Muscle layer of colon (tissue), 2 donors: ENCODE measurements at regions not wholly inside any gene's neighbourhood (a gene's known extent, or its start where the extent isn't known, plus 50 kb on each side); places are given as distances from the start of the nearest gene placed in this dataset.
A peak's percentile ranks its signal among the peaks of the same experiment; 100 is the strongest.

Experiments used
- H3K27ac ChIP-seq: one replicate; pipeline ENCODE4 v1.7.0; 2013; ENCODE audit warnings: low read depth, mild to moderate bottlenecking, low read length, moderate library complexity
- H3K27me3 ChIP-seq, 2 donors: one replicate each; pipeline ENCODE4 v1.7.0; 2013; ENCODE audit warnings: low read length in 2 of 2, mild to moderate bottlenecking in 2 of 2; ENCODE audit not compliant: insufficient read depth in 2 of 2, control insufficient read depth in 1 of 2
- H3K36me3 ChIP-seq: one replicate; pipeline ENCODE4 v1.7.0; 2013; ENCODE audit warnings: mild to moderate bottlenecking, low read length; ENCODE audit not compliant: insufficient read depth
- H3K4me1 ChIP-seq: one replicate; pipeline ENCODE4 v1.7.0; 2013; ENCODE audit warnings: mild to moderate bottlenecking, low read length; ENCODE audit not compliant: insufficient read depth
- H3K4me3 ChIP-seq, 2 donors: one replicate each; pipeline ENCODE4 v1.7.0; 2013; ENCODE audit warnings: low read length in 2 of 2, low read depth in 1 of 2, mild to moderate bottlenecking in 1 of 2, moderate library complexity in 1 of 2
- H3K9ac ChIP-seq: one replicate; pipeline ENCODE4 v1.7.0; 2013; ENCODE audit warnings: low read length
- H3K9me3 ChIP-seq: one replicate; pipeline ENCODE4 v1.7.0; 2013; ENCODE audit warnings: mild to moderate bottlenecking, low read length
- donor health status: abdominal sarcoma.
- donor health status: Adenocarcinoma of cecum.

DNA sequence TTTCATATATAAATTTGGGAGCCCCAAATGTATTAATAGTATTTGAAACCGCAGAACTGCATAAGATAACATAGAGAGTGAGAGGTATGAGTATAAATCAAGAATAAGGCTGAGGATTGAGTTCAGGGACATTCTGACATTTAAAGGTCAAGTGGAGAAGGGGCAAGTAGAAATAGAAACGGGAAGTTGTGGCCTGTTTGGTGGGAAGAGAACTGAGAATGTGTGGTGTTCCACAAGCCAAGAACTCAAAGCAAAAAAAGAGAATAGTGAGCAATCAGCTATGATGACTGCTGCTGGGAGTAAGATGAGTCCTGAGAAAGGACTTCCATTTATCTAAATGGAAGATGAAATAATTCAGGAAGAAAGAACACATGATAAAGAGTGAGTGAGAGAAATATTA lies 418.4 kb downstream of the CD109 start:
- H3K36me3 ChIP-seq, result no peaks in the 10 kb centered on the region
- H3K4me3 ChIP-seq, result no peak overlapping the region
- no peaks in the 10 kb centered on the region for H3K9me3 ChIP-seq
- no peaks in the 10 kb centered on the region for H3K27me3 ChIP-seq
- H3K27ac ChIP-seq, result no peak overlapping the region
- H3K9ac ChIP-seq, result no peak overlapping the region
- H3K4me1 ChIP-seq, result no peaks in the 10 kb centered on the region

DNA sequence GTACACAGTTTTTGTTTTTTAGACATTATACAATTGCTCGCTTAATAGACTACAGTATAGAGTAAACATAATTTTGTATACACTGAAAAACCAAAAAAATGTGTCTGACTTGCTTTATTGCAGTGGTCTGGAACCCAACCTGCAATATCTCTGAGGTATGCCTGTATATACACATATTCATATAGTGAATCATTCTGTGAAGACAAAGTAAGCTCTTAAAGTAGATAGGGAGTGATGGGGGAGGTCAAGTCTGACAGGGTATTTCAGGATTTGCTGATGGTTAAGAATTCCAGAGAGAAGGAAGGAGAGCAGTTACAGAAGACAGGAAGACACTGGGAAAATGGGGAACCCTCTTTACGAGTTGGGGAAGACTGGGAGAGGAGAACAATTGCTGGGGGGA lies 417.9 kb downstream of the CD109 start:
- Histone ChIP-seq H3K4me1 (no peaks in the 10 kb centered on the region), H3K27ac (no peak overlapping the region)

DNA sequence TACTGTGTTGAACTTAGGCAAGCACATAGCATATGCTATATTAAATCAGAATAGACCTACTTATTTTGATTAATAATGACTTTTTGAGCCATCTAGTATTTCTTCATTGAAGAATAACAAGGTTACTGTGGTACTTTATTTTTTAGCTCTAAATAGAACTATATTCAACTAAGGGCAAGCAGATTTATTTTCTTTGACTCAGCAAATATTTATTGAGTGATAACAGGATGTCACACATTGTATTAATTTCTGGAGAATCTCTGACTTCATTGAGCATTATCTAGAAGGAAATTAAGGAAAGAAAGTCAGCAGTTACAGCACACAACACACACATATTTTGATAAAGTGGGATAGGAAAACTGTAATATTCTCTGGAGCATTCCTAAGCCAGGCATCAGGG lies 407.4 kb downstream of the CD109 start:
- Histone ChIP-seq H3K4me3 (no peak overlapping the region), H3K27me3 (no peaks in the 10 kb centered on the region), H3K36me3 (no peaks in the 10 kb centered on the region), H3K9ac (no peak overlapping the region), H3K9me3 (no peaks in the 10 kb centered on the region), H3K4me1 (no peaks in the 10 kb centered on the region), H3K27ac (no peak overlapping the region)

More for the DNA sequence above, 417.9 kb downstream of the CD109 start:
- Histone ChIP-seq H3K36me3 (no peaks in the 10 kb centered on the region), H3K9me3 (no peaks in the 10 kb centered on the region), H3K9ac (no peak overlapping the region), H3K4me3 (no peak overlapping the region), H3K27me3 (no peaks in the 10 kb centered on the region)

DNA sequence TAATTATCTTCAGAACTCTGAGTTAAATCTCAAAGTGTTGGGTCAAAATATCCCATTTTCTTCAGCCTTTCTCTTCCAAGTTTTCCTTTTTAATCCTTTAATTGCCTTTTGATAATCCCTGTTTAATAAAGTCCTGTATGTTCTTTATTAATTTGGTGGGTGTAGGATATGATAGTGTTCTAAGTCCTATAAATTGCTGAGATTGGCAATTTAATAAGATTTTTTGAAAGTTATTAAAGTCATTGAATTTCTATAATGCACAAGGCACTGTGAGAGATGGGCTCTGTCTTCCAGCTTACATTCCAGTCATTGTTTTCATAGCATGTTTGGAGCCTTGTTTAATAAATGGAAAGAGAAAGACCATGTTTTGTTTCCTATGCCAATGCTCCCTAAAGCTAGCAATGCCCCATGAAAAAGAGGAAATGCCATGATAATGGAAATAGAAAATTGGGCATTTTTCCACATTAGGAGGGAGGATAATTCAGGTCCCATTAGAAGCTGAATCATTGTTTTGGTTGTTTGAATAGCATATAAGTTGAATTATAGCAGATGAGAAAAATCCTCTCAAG lies 404.8 kb downstream of the CD109 start:
- Histone ChIP-seq H3K36me3 (no peaks in the 10 kb centered on the region), H3K9me3 (no peaks in the 10 kb centered on the region), H3K4me1 (no peaks in the 10 kb centered on the region), H3K27me3 (no peaks in the 10 kb centered on the region), H3K4me3 (no peak overlapping the region), H3K27ac (no peak overlapping the region), H3K9ac (no peak overlapping the region)

DNA sequence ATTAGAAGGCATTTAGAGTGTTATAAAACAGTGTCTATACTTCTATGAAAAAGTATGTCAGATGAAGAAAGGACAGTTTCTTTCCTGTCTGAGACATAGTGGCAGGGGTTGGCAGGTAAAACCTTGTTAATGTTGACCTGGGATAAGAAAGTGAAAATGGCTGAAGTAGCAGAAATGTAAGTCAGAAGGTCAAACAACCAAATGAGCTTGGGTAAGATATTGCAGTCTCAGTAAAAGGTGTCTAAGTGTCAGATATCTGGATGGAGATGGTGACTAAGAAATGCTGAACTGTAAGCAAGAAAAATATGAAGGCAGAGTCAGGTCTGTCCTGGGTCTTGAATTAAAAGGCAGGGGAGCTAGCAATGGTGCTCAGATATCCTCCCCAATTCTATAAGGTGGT lies 400.3 kb downstream of the CD109 start:
- Histone ChIP-seq H3K4me3 (no peak overlapping the region), H3K36me3 (no peaks in the 10 kb centered on the region), H3K4me1 (peaks cover 7% of the 10 kb centered on the region), H3K9ac (no peak overlapping the region), H3K9me3 (no peaks in the 10 kb centered on the region), H3K27me3 (no peaks in the 10 kb centered on the region), H3K27ac (no peak overlapping the region)

DNA sequence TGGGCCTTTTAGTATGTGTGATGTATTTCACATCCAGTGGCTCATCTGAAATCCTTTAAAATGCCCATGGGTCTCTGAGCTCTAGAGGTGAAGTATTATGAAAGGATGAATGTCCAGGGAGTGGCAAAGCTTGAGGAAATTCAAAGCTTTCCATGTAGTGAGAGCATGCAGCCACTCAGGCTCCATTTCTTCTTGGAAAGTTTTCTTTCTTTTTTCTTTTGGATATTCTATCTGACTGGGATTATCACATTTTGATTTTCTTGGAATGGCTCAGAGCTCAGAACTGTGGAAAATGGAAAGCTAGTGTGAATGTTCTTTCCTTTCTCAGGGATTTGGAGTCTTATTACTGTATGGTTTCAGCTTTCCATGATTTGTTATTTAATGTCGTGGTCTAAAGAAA lies 397.4 kb downstream of the CD109 start:
- Histone ChIP-seq H3K4me3 (no peak overlapping the region), H3K4me1 (peaks cover 13% of the 10 kb centered on the region), H3K9ac (no peak overlapping the region)

DNA sequence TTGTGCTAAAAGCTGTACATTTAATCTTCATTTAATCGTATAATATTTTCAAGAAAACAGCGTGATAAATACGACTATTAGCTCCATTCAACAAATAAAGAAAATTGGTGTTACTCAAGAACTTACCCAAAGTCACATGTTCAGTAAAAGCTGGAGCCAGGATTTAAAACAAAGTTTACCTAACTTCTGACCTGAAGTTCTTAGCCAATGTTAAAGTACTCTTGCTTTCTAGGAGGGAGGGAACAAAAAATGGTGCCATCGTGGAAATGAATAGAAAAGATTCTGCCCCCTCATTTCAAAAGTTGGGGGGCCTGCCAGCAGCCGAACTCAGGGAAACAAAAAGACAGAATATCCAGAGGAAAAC lies 395.8 kb downstream of the CD109 start:
- Histone ChIP-seq H3K27ac (no peak overlapping the region), H3K36me3 (no peaks in the 10 kb centered on the region), H3K9me3 (no peaks in the 10 kb centered on the region), H3K4me1 (peaks cover 13% of the 10 kb centered on the region), H3K9ac (no peak overlapping the region), H3K4me3 (no peak overlapping the region), H3K27me3 (no peaks in the 10 kb centered on the region)

More for the DNA sequence above, 397.4 kb downstream of the CD109 start:
- Histone ChIP-seq H3K9me3 (no peaks in the 10 kb centered on the region), H3K36me3 (no peaks in the 10 kb centered on the region), H3K27me3 (no peaks in the 10 kb centered on the region), H3K27ac (no peak overlapping the region)

DNA sequence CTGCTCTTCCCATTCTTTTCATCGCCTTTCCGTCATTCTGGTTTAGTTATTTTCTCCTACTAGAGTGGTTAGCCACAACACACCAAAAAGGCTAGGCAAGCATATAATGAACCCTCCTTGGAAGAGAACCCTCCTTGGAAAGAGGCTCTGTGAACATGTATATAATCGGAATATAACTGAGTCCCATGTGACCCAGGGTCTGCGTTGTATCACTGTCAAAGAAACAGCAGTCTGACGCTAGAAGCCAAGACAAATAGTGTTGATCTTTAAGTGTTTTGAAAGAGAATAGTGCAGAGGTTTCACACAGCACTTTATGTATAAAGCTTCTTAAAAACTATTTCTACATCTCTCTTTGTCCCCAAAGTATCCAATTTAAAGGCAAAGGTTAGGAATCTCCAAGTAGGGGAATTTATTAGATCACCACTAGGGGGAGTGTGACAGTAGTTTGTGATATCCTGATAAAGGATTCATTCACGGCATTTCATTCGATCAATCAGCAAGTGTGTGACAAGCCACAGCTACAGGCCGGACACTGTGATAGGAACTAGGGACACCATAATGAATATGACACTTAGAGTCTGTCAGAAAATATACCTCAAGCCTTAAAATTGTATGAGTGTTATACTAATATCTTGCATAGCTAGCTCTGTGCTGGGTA lies 395.3 kb downstream of the CD109 start:
- Histone ChIP-seq H3K27me3 (no peaks in the 10 kb centered on the region), H3K36me3 (no peaks in the 10 kb centered on the region), H3K9ac (no peak overlapping the region)

DNA sequence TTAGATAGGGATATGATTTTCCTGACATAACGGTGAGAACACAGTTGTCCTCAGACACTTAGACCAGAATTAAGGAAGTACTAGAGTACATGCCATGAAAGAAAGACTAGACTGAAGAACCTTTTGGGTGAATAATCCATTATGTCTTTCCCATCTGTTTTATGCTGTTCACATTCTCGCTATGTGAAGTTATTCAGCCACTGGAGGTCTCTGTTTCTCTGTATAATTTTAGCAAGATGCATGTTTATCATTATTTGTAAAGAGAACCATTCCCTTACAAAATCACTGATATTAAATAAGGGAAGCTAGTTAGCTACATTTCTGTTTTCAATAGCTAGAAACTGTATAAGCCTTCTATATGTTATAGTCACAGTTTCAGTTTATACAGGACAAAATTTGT lies 391.9 kb downstream of the CD109 start:
- Histone ChIP-seq H3K4me3 (no peak overlapping the region), H3K27ac (no peak overlapping the region), H3K36me3 (no peaks in the 10 kb centered on the region), H3K9ac (no peak overlapping the region), H3K4me1 (peaks cover 13% of the 10 kb centered on the region), H3K9me3 (no peaks in the 10 kb centered on the region), H3K27me3 (no peaks in the 10 kb centered on the region)

More for the DNA sequence above, 395.3 kb downstream of the CD109 start:
- peaks cover 13% of the 10 kb centered on the region for H3K4me1 ChIP-seq
- H3K27ac ChIP-seq, result peak overlapping the region; percentile 39
- H3K9me3 ChIP-seq, result no peaks in the 10 kb centered on the region
- peak overlapping the region in 1 of 2 donors; percentile 16 for H3K4me3 ChIP-seq

DNA sequence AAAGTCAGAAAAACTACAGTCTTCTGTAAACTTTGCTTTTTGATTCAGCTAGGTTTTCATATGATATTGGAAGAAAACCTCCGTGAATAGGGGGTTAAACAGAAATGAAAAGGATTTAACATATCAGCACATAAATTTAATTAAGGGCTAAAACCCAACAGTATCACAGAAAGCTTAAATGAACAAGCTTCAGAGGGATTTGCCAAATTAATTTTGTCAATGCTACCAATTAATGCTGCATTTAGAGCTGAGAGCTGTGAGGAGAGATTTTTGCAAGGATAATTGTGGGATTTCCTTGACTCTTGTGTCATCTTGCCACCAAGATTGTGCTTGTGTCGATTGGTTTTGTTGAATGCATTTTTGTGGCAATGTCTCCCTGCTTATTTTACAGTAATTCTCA lies 379.9 kb downstream of the CD109 start:
- Histone ChIP-seq H3K4me1 (peaks cover 12% of the 10 kb centered on the region), H3K9ac (no peak overlapping the region), H3K27ac (no peak overlapping the region), H3K27me3 (no peaks in the 10 kb centered on the region), H3K36me3 (no peaks in the 10 kb centered on the region), H3K4me3 (no peak overlapping the region), H3K9me3 (no peaks in the 10 kb centered on the region)

DNA sequence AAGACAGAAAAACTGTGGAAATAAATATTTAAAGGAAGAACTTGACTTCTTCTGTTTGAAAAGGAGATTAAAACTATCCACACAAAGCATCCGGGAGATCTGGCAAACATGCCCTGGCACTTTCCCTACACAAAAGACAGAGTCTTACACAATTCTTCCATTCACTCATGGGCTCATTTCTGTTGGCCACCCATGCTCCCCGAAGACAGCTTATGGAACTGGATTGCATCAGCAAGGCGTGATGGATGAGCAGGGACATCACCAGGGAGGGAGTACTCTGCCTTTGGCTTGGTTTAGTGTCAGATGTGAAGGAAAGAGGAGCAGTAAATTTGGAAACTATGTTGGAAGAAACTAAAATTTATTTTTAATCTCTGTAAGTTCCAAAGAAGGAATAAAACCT lies 379.3 kb downstream of the CD109 start:
- no peaks in the 10 kb centered on the region for H3K27me3 ChIP-seq
- H3K4me3 ChIP-seq, result no peak overlapping the region
- H3K27ac ChIP-seq, result no peak overlapping the region
- no peaks in the 10 kb centered on the region for H3K9me3 ChIP-seq
- H3K9ac ChIP-seq, result no peak overlapping the region
- peaks cover 12% of the 10 kb centered on the region for H3K4me1 ChIP-seq
- no peaks in the 10 kb centered on the region for H3K36me3 ChIP-seq

DNA sequence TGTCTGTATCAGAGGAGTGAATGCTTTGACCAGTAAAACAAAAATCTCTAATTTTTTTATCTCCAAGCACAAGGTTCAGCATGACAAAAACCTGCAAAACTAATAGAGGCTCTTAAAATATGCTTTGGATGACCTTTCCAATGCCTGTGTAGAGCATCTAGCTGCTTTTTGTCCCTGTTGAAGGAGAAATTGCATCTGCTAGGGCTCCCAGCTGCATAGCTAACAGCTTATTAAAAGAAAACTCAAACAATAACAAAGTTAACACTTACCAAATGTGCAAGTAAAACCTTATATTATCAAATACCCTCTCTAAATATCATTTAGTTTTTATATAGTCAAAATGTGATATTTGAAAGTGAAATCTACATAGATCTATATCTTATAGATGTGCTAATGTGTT lies 378.6 kb downstream of the CD109 start:
- no peak overlapping the region for H3K27ac ChIP-seq
- H3K27me3 ChIP-seq, result no peaks in the 10 kb centered on the region
- no peak overlapping the region for H3K4me3 ChIP-seq
- H3K36me3 ChIP-seq, result no peaks in the 10 kb centered on the region
- H3K9me3 ChIP-seq, result no peaks in the 10 kb centered on the region
- H3K4me1 ChIP-seq, result peaks cover 12% of the 10 kb centered on the region
- H3K9ac ChIP-seq, result no peak overlapping the region
